Cardiac fibroblast (primary cell): ENCODE measurements at regions not wholly inside any gene's neighbourhood (a gene's known extent, or its start where the extent isn't known, plus 50 kb on each side); places are given as distances from the start of the nearest gene placed in this dataset.
"Not testable (repeated sequence)": the region's sequence is repeated elsewhere in the genome, so short reads cannot be mapped to it uniquely, and the experiment has no call there.

Source experiments
- DNase-seq, 2 donors: peaks; one replicate each; pipeline versions ENCODE4 v3.0.0 to v3.0.0-alpha.2; 2010; ENCODE audit warnings: low read depth in 2 of 2
- H3K4me3 ChIP-seq, 2 donors: replicated peaks in 1 of 2; 1 replicate in 1 of 2; 2 replicates in 1 of 2; pipeline ENCODE4 v1.5.1; 2011; ENCODE audit warnings: low read depth in 2 of 2, low read length in 2 of 2, mild to moderate bottlenecking in 2 of 2, moderate library complexity in 1 of 2
- TF ChIP-seq, protein P1 (sequence below): IDR thresholded peaks from one replicate; pipeline ENCODE4 v1.5.1; 2011; ENCODE audit warnings: low read depth, mild to moderate bottlenecking, low read length, inconsistent platforms

DNA sequence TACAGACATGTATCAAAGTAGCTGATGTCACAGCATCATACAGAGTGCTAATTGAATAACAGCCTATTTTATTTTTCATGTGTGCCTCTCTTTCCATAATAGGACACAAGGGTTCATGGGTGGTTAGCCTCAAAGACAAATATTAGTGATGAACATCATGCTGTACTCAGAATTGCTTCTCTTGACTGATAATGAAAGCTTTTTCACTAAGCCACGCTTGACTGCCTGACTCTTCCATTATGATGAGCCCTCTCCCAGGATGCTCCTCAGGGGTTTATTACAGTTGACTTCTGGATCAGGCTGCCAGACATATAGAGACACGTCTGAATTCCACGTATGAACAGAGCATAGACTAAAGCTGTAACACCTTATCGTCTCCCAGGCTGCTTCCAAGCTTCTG is 2757.5 kb downstream of the PCDH7 start:
- DNase-seq = no peak
- no peak overlapping the region for H3K4me3 ChIP-seq
- TF ChIP-seq, protein P1, sequence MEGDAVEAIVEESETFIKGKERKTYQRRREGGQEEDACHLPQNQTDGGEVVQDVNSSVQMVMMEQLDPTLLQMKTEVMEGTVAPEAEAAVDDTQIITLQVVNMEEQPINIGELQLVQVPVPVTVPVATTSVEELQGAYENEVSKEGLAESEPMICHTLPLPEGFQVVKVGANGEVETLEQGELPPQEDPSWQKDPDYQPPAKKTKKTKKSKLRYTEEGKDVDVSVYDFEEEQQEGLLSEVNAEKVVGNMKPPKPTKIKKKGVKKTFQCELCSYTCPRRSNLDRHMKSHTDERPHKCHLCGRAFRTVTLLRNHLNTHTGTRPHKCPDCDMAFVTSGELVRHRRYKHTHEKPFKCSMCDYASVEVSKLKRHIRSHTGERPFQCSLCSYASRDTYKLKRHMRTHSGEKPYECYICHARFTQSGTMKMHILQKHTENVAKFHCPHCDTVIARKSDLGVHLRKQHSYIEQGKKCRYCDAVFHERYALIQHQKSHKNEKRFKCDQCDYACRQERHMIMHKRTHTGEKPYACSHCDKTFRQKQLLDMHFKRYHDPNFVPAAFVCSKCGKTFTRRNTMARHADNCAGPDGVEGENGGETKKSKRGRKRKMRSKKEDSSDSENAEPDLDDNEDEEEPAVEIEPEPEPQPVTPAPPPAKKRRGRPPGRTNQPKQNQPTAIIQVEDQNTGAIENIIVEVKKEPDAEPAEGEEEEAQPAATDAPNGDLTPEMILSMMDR = no peak

GRCh38 chr4:33482773-33483172 is 2761.5 kb downstream of the ARAP2 start:
- DNase-seq = no peak
- TF ChIP-seq, protein P1 = no peak
- no peak overlapping the region for H3K4me3 ChIP-seq

DNA sequence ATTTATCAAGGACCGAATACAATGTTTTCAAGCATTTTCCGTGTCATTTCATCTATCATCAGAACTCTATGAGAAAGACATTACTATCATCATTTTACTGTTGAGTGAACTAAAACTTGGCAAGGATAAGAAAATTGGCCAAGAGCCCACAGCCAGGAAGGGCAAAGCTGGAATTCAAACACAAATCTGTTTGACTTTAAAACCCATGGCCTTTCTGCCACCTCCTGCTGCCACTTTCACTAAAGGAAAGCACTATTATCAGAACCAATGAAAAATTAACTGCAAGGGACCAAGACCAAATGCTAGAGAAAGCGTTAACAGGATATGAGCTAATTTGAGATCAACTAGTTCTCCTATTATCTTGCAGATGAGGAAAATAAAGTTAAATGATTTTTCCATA is 2759.2 kb downstream of the ARAP2 start:
- no peak overlapping the region for H3K4me3 ChIP-seq
- no peak for DNase-seq
- TF ChIP-seq, protein P1 = no peak

DNA sequence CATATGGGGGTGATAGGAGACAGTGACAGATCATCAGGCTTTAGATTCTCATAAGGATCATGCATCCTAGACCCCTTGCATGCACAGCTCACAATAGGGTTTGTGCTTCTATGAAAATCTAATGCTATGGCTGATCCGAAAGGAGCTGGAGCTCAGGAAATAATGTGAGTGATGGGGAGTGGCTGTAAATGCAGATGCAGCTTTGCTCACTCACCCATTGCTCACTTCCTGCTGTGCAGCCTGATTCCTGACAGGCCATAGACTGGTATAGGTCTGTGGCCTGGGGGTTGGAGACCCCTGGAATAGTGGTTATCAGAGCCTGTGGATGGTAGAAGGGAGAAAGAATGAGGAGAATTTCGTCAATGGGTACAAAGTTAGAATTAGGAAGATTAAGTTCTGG is 2751.1 kb downstream of the ARAP2 start:
- TF ChIP-seq, protein P1 = no peak
- H3K4me3 ChIP-seq = no peak overlapping the region
- peak; percentile 1 for DNase-seq

- TF ChIP-seq, protein P1 = no peak
- H3K4me3 ChIP-seq = no peak overlapping the region
- peak; percentile 13 to 56 for DNase-seq
These were observed 2750.2 kb downstream of the ARAP2 start for GRCh38 chr4:33494150-33494549.

DNA sequence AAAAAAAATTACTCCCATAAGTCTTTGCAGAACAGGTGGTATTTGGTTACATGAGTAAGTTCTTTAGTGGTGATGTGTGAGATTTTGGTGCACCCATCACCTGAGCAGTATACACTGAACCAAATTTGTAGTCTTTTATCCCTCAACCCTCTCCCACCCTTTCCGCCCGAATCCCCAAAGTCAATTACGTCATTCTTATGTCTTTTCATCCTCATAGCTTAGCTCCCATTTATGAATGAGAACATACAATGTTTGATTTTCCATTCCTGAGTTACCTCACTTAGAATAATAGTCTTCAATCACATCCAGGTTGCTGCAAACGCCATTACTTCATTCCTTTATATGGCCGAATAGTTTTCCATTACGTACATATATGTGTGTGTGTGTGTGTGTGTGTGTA is 2742.7 kb downstream of the ARAP2 start:
- H3K4me3 ChIP-seq, DNase-seq: not testable (repeated sequence)

GRCh38 chr4:33512397-33512796 is 2731.9 kb downstream of the ARAP2 start:
- H3K4me3 ChIP-seq = no peak overlapping the region
- TF ChIP-seq, protein P1 = no peak
- DNase-seq = no peak

DNA sequence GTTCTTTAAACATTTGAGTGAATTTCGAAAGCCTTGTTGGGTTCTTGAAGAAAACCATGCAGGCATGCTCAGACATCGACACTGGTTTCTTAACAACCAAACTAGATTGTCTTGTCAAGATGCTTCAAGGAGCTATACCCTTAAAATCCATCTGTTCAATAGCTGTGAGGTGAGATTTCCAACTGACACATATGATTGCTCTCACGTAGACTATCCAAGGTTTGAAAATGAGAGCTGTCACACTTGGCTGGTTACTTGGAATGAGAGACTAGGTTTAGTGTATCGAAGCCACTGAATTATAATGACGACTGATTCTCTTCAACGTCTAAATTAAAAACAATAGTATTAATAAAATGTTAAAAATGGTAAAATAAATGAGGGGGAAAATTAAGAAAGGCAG is 2725.5 kb downstream of the ARAP2 start:
- DNase-seq = no peak
- H3K4me3 ChIP-seq = no peak overlapping the region
- TF ChIP-seq, protein P1 = no peak
